ENCODE measurements at regions not wholly inside any gene's neighbourhood (a gene's known extent, or its start where the extent isn't known, plus 50 kb on each side); places are given as distances from the start of the nearest gene placed in this dataset.

GRCh38 chr20:48398506-48399449 is 429.0 kb downstream of the PREX1 start (continued):
- TF ChIP-seq, protein P1, sequence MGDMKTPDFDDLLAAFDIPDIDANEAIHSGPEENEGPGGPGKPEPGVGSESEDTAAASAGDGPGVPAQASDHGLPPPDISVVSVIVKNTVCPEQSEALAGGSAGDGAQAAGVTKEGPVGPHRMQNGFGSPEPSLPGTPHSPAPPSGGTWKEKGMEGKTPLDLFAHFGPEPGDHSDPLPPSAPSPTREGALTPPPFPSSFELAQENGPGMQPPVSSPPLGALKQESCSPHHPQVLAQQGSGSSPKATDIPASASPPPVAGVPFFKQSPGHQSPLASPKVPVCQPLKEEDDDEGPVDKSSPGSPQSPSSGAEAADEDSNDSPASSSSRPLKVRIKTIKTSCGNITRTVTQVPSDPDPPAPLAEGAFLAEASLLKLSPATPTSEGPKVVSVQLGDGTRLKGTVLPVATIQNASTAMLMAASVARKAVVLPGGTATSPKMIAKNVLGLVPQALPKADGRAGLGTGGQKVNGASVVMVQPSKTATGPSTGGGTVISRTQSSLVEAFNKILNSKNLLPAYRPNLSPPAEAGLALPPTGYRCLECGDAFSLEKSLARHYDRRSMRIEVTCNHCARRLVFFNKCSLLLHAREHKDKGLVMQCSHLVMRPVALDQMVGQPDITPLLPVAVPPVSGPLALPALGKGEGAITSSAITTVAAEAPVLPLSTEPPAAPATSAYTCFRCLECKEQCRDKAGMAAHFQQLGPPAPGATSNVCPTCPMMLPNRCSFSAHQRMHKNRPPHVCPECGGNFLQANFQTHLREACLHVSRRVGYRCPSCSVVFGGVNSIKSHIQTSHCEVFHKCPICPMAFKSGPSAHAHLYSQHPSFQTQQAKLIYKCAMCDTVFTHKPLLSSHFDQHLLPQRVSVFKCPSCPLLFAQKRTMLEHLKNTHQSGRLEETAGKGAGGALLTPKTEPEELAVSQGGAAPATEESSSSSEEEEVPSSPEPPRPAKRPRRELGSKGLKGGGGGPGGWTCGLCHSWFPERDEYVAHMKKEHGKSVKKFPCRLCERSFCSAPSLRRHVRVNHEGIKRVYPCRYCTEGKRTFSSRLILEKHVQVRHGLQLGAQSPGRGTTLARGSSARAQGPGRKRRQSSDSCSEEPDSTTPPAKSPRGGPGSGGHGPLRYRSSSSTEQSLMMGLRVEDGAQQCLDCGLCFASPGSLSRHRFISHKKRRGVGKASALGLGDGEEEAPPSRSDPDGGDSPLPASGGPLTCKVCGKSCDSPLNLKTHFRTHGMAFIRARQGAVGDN (CRISPR knock-in tag; IDR thresholded peaks at IDR 0.05) = peak; percentile 70
- TF ChIP-seq SALL2 (CRISPR knock-in tag; IDR thresholded peaks at IDR 0.05) (0 out of 2 replicates have a peak, but pooled peaks have one; percentile 41), ZFAT (CRISPR knock-in tag; conservative IDR thresholded peaks at IDR 0.05) (no peak), TIGD3 (CRISPR knock-in tag; IDR thresholded peaks at IDR 0.05; ENCODE audit: borderline replicate concordance) (no peak), SNAI1 (CRISPR knock-in tag; IDR thresholded peaks at IDR 0.05; ENCODE audit: borderline replicate concordance) (no peak), TARDBP (CRISPR knock-in tag; IDR thresholded peaks at IDR 0.05) (0 out of 2 replicates have a peak, but pooled peaks have one; percentile 24), ZHX1 (CRISPR knock-in tag; IDR thresholded peaks at IDR 0.05; ENCODE audit: low read depth) (0 out of 2 replicates have a peak, but pooled peaks have one; percentile 25), ZFYVE20 (CRISPR knock-in tag; IDR thresholded peaks at IDR 0.05; ENCODE audit: borderline replicate concordance, low read depth) (no peak), ZNF629 (CRISPR knock-in tag; conservative IDR thresholded peaks at IDR 0.05) (peak; percentile 47; the same call in 1 of the 2 replicates), ZNF432 (CRISPR knock-in tag; IDR thresholded peaks at IDR 0.05; ENCODE audit: borderline replicate concordance) (no peak), ZNF138 (CRISPR knock-in tag; IDR thresholded peaks at IDR 0.05; ENCODE audit: low read depth) (no peak)
- TF ChIP-seq, protein P2, sequence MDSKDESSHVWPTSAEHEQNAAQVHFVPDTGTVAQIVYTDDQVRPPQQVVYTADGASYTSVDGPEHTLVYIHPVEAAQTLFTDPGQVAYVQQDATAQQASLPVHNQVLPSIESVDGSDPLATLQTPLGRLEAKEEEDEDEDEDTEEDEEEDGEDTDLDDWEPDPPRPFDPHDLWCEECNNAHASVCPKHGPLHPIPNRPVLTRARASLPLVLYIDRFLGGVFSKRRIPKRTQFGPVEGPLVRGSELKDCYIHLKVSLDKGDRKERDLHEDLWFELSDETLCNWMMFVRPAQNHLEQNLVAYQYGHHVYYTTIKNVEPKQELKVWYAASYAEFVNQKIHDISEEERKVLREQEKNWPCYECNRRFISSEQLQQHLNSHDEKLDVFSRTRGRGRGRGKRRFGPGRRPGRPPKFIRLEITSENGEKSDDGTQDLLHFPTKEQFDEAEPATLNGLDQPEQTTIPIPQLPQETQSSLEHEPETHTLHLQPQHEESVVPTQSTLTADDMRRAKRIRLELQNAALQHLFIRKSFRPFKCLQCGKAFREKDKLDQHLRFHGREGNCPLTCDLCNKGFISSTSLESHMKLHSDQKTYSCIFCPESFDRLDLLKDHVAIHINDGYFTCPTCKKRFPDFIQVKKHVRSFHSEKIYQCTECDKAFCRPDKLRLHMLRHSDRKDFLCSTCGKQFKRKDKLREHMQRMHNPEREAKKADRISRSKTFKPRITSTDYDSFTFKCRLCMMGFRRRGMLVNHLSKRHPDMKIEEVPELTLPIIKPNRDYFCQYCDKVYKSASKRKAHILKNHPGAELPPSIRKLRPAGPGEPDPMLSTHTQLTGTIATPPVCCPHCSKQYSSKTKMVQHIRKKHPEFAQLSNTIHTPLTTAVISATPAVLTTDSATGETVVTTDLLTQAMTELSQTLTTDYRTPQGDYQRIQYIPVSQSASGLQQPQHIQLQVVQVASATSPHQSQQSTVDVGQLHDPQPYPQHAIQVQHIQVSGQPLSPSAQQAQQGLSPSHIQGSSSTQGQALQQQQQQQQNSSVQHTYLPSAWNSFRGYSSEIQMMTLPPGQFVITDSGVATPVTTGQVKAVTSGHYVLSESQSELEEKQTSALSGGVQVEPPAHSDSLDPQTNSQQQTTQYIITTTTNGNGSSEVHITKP (CRISPR knock-in tag; IDR thresholded peaks at IDR 0.05; ENCODE audit: low read depth) = peak; percentile 79; the same call in 1 of the 2 replicates
- TF ChIP-seq, protein P3, sequence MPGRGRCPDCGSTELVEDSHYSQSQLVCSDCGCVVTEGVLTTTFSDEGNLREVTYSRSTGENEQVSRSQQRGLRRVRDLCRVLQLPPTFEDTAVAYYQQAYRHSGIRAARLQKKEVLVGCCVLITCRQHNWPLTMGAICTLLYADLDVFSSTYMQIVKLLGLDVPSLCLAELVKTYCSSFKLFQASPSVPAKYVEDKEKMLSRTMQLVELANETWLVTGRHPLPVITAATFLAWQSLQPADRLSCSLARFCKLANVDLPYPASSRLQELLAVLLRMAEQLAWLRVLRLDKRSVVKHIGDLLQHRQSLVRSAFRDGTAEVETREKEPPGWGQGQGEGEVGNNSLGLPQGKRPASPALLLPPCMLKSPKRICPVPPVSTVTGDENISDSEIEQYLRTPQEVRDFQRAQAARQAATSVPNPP (CRISPR knock-in tag; IDR thresholded peaks at IDR 0.05) = peak; percentile 60; the same call in 1 of the 2 replicates
